SK-N-SH (cell line): ENCODE measurements at regions not wholly inside any gene's neighbourhood (a gene's known extent, or its start where the extent isn't known, plus 50 kb on each side); places are given as distances from the start of the nearest gene placed in this dataset.

ENCODE experiments used
- CTCF ChIA-PET: fragments of 300-600, 350-600 bp; formaldehyde crosslinking; extraction: SDS; loops from one replicate; lab custom pipeline; 2021; lab: Yijun Ruan, JAX
- POLR2A ChIA-PET: fragments of 350-600 bp; sonication (Branson Sonifier 250); formaldehyde crosslinking; extraction: SDS; loops from one replicate; lab custom pipeline; 2020; ENCODE audit warnings: antibody characterized with exemption, inconsistent platforms; lab: Yijun Ruan, JAX
- DNase-seq: peaks from one replicate; pipeline ENCODE4 v3.0.0; 2012
- H2AFZ ChIP-seq: fragments of 200-600 bp; sonication (generic); 2 replicates; pipeline ENCODE4 v1.8.1; 2016; ENCODE audit warnings: antibody characterized with exemption, mild to moderate bottlenecking, low read depth
- H3F3A ChIP-seq: fragments of 200-600 bp; sonication (generic); replicated peaks from 2 replicates; pipeline ENCODE3; 2016; ENCODE audit warnings: antibody characterized with exemption, mild to moderate bottlenecking; ENCODE audit not compliant: insufficient read depth
- H3K27ac ChIP-seq, 2 experiments: fragments of 200-500 bp in 1 of 2; fragments of 200-600 bp in 1 of 2; sonication (Bioruptor generic) in 1 of 2; sonication (generic), shearing (Covaris generic) in 1 of 2; 2 replicates each; pipeline versions ENCODE4 v1.5.1 to v1.6.1; 2014 to 2016; ENCODE audit warnings: low read depth in 2 of 2, inconsistent platforms in 1 of 2, low read length in 1 of 2, mild to moderate bottlenecking in 1 of 2, mixed read lengths in 1 of 2
- H3K27me3 ChIP-seq: fragments of 200-600 bp; sonication (generic), shearing (Covaris generic); 2 replicates; pipeline ENCODE4 v1.6.1; 2016; ENCODE audit warnings: mixed run types; ENCODE audit not compliant: insufficient read depth
- H3K36me3 ChIP-seq, 2 experiments: fragments of 200-500 bp in 1 of 2; fragments of 200-600 bp in 1 of 2; sonication (Bioruptor generic) in 1 of 2; sonication (generic) in 1 of 2; replicated peaks in 1 of 2; 2 replicates each; pipeline versions ENCODE3 to v1.5.1; 2014 to 2016; ENCODE audit warnings: low read length in 1 of 2, mild to moderate bottlenecking in 1 of 2; ENCODE audit not compliant: insufficient read depth in 2 of 2, control insufficient read depth in 1 of 2
- H3K4me1 ChIP-seq, 2 experiments: fragments of 200-500 bp in 1 of 2; fragments of 200-600 bp in 1 of 2; sonication (Bioruptor generic) in 1 of 2; sonication (generic), shearing (Covaris generic) in 1 of 2; 2 replicates each; pipeline versions ENCODE4 v1.5.1 to v1.6.1; 2014 to 2016; ENCODE audit warnings: low read depth in 1 of 2, low read length in 1 of 2, mixed run types in 1 of 2; ENCODE audit not compliant: insufficient read depth in 2 of 2, control insufficient read depth in 1 of 2
- H3K4me2 ChIP-seq: fragments of 200-600 bp; sonication (generic), shearing (Covaris generic); 2 replicates; pipeline ENCODE4 v1.6.1; 2017; ENCODE audit warnings: mixed run types
- H3K4me3 ChIP-seq, 2 experiments: fragments of 200-500 bp in 1 of 2; fragments of 200-600 bp in 1 of 2; sonication (Bioruptor generic) in 1 of 2; sonication (generic), shearing (Covaris generic) in 1 of 2; 2 replicates each; pipeline versions ENCODE4 v1.5.1 to v1.8.1; 2014 to 2016; ENCODE audit warnings: low read depth in 2 of 2, inconsistent platforms in 1 of 2, low read length in 1 of 2, mild to moderate bottlenecking in 1 of 2, mixed read lengths in 1 of 2, moderate library complexity in 1 of 2
- H3K79me2 ChIP-seq: fragments of 200-600 bp; sonication (generic); 2 replicates; pipeline ENCODE4 v1.8.1; 2017; ENCODE audit warnings: mild to moderate bottlenecking; ENCODE audit not compliant: insufficient read depth
- H3K9ac ChIP-seq: fragments of 200-600 bp; sonication (generic); 2 replicates; pipeline ENCODE4 v1.6.1; 2017; ENCODE audit warnings: mixed run types
- H3K9me2 ChIP-seq: fragments of 200-600 bp; sonication (generic); 2 replicates; pipeline ENCODE4 v1.6.1; 2017; ENCODE audit warnings: mixed run types
- H3K9me3 ChIP-seq: fragments of 200-600 bp; sonication (generic); 2 replicates; pipeline ENCODE4 v1.6.1; 2017; ENCODE audit warnings: mixed run types, mild to moderate bottlenecking, moderate library complexity
- H4K20me1 ChIP-seq: fragments of 200-600 bp; sonication (generic); 2 replicates; pipeline ENCODE4 v1.6.1; 2017; ENCODE audit warnings: mild to moderate bottlenecking, mixed run types; ENCODE audit not compliant: insufficient read depth
- CHD2 ChIP-seq: fragments of 150-350 bp; IDR thresholded peaks from 2 replicates; pipeline ENCODE4 v1.6.1; 2018; ENCODE audit warnings: low read length; ENCODE audit not compliant: partially characterized antibody
- ELF1 ChIP-seq: IDR thresholded peaks from 2 replicates; pipeline ENCODE4 v1.4.0; 2012
- EP300 ChIP-seq, 2 experiments: IDR thresholded peaks; 2 replicates each; pipeline versions ENCODE4 v1.4.0 to v1.6.1; 2012; ENCODE audit warnings: borderline replicate concordance in 1 of 2, low read depth in 1 of 2, low read length in 1 of 2
- FOSL2 ChIP-seq: IDR thresholded peaks from 2 replicates; pipeline ENCODE4 v1.4.0; 2012; ENCODE audit warnings: low read depth, mild to moderate bottlenecking, moderate library complexity, borderline replicate concordance
- FOXM1 ChIP-seq: IDR thresholded peaks from 2 replicates; pipeline ENCODE4 v1.4.0; 2012; ENCODE audit warnings: low read depth, mild to moderate bottlenecking
- GABPA ChIP-seq: IDR thresholded peaks from 2 replicates; pipeline ENCODE4 v1.4.0; 2012; ENCODE audit warnings: low read depth, mild to moderate bottlenecking
- JUND ChIP-seq: IDR thresholded peaks from 2 replicates; pipeline ENCODE4 v1.4.0; 2012
- MXI1 ChIP-seq: IDR thresholded peaks from 2 replicates; pipeline ENCODE4 v1.6.1; 2012; ENCODE audit warnings: mild to moderate bottlenecking, low read depth, low read length, improper control_type of control experiment
- NFIC ChIP-seq: IDR thresholded peaks from 2 replicates; pipeline ENCODE4 v1.4.0; 2012; ENCODE audit warnings: borderline replicate concordance
- POLR2AphosphoS5 ChIP-seq: IDR thresholded peaks from 2 replicates; pipeline ENCODE4 v1.6.1; 2012; ENCODE audit warnings: low read depth, low read length
- RCOR1 ChIP-seq: fragments of 150-350 bp; IDR thresholded peaks from 2 replicates; pipeline ENCODE4 v1.6.1; 2017; ENCODE audit warnings: antibody characterized with exemption, low read length
- RFX5 ChIP-seq: IDR thresholded peaks from 2 replicates; pipeline ENCODE4 v1.6.1; 2012; ENCODE audit warnings: mild to moderate bottlenecking, improper control_type of control experiment, low read length
- SIN3A ChIP-seq: IDR thresholded peaks from 2 replicates; pipeline ENCODE4 v1.6.1; 2012; ENCODE audit warnings: low read depth, mild to moderate bottlenecking, low read length, moderate library complexity, borderline replicate concordance
- TCF12 ChIP-seq: IDR thresholded peaks from 2 replicates; pipeline ENCODE4 v1.4.0; 2012
- TEAD4 ChIP-seq: IDR thresholded peaks from 2 replicates; pipeline ENCODE4 v1.4.0; 2012; ENCODE audit warnings: mild to moderate bottlenecking, borderline replicate concordance; ENCODE audit not compliant: insufficient read depth
- YY1 ChIP-seq: IDR thresholded peaks from 2 replicates; pipeline ENCODE4 v1.4.0; 2012; ENCODE audit warnings: low read depth, mild to moderate bottlenecking
- WGBS: methylation state at CpG from one replicate; pipeline ENCODE4 v1.1.6; 2017; ENCODE audit warnings: low lambda C conversion rate; 5-methylcytosine and 5-hydroxymethylcytosine counted together
- TF ChIP-seq, protein P1 (sequence below): fragments of 150-350 bp; IDR thresholded peaks from 2 replicates; pipeline ENCODE4 v1.6.1; 2016; ENCODE audit warnings: mild to moderate bottlenecking, low read depth, low read length
- TF ChIP-seq, protein P2 (sequence below): IDR thresholded peaks from 2 replicates; pipeline ENCODE4; 2012
- TF ChIP-seq, protein P3 (sequence below): IDR thresholded peaks from 2 replicates; pipeline ENCODE4 v1.4.0; 2012; ENCODE audit warnings: low read depth, borderline replicate concordance
- TF ChIP-seq, protein P4 (sequence below): IDR thresholded peaks from 2 replicates; pipeline ENCODE4 v1.4.0; 2012; ENCODE audit warnings: low read depth

DNA sequence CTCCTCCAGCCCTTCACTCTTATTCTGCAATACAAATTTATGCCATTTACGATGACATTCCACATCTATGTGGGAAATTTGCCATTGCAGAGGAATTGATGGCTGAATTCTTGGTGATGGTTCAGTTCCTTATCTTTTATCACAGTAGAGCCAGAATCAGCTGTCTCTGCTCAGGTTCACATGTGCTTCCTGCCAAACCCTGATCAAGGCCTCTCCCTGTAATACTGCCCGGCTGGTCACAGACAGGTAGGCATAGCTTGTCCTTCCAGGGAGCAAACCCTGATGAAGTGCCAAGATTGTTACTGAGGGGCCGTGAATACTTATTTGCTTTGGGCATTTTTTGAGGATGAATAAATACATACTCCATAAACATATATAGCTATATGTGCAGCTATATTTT, 450.0 kb downstream of the NSUN3 start:
- POLR2A ChIA-PET: no interaction called here
- CTCF ChIA-PET: no interaction called here
- WGBS: 62% methylated on average over 3 of the region's 3 CpGs
- no peaks in the 10 kb centered on the region for H3K9me2 ChIP-seq
- H3K4me2 ChIP-seq: no peak overlapping the region
- H3K4me1 ChIP-seq: no peaks in the 10 kb centered on the region
- no peak overlapping the region for H3K9ac ChIP-seq
- no peaks in the 10 kb centered on the region for H3K27me3 ChIP-seq
- TF ChIP-seq POLR2AphosphoS5 (no peak), JUND (no peak), RCOR1 (no peak), NFIC (no peak), YY1 (no peak), EP300 (IDR thresholded peaks at IDR 0.05; ENCODE audit: borderline replicate concordance in 1 of 2, low read depth in 1 of 2, low read length in 1 of 2) (no peak), ELF1 (no peak), GABPA (no peak), FOXM1 (no peak), FOSL2 (no peak), MXI1 (no peak), TEAD4 (no peak), RFX5 (no peak), TCF12 (no peak), SIN3A (no peak), CHD2 (no peak)
- TF ChIP-seq, protein P1, sequence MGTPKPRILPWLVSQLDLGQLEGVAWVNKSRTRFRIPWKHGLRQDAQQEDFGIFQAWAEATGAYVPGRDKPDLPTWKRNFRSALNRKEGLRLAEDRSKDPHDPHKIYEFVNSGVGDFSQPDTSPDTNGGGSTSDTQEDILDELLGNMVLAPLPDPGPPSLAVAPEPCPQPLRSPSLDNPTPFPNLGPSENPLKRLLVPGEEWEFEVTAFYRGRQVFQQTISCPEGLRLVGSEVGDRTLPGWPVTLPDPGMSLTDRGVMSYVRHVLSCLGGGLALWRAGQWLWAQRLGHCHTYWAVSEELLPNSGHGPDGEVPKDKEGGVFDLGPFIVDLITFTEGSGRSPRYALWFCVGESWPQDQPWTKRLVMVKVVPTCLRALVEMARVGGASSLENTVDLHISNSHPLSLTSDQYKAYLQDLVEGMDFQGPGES: no peak
- TF ChIP-seq, protein P2, sequence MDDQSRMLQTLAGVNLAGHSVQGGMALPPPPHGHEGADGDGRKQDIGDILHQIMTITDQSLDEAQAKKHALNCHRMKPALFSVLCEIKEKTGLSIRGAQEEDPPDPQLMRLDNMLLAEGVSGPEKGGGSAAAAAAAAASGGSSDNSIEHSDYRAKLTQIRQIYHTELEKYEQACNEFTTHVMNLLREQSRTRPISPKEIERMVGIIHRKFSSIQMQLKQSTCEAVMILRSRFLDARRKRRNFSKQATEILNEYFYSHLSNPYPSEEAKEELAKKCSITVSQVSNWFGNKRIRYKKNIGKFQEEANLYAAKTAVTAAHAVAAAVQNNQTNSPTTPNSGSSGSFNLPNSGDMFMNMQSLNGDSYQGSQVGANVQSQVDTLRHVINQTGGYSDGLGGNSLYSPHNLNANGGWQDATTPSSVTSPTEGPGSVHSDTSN: no peak
- TF ChIP-seq, protein P3, sequence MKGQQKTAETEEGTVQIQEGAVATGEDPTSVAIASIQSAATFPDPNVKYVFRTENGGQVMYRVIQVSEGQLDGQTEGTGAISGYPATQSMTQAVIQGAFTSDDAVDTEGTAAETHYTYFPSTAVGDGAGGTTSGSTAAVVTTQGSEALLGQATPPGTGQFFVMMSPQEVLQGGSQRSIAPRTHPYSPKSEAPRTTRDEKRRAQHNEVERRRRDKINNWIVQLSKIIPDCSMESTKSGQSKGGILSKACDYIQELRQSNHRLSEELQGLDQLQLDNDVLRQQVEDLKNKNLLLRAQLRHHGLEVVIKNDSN: no peak
- TF ChIP-seq, protein P4, sequence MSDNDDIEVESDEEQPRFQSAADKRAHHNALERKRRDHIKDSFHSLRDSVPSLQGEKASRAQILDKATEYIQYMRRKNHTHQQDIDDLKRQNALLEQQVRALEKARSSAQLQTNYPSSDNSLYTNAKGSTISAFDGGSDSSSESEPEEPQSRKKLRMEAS: no peak
- no peaks in the 10 kb centered on the region for H3K36me3 ChIP-seq
- DNase-seq: no peak
- no peaks in the 10 kb centered on the region for H3K9me3 ChIP-seq
- no peaks in the 10 kb centered on the region for H4K20me1 ChIP-seq
- H3K79me2 ChIP-seq: no peaks in the 10 kb centered on the region
- H3K4me3 ChIP-seq: no peak overlapping the region
- no peaks in the 10 kb centered on the region for H3F3A ChIP-seq
- H3K27ac ChIP-seq: no peak overlapping the region
- no peak overlapping the region for H2AFZ ChIP-seq
